SJCRH30 (cell line): ENCODE measurements at regions not wholly inside any gene's neighbourhood (a gene's known extent, or its start where the extent isn't known, plus 50 kb on each side); places are given as distances from the start of the nearest gene placed in this dataset.

Experiments used
- DNase-seq, 2 experiments: peaks; one replicate each; pipeline ENCODE4 v3.0.0-alpha.2; 2015 to 2020
- H3K27ac ChIP-seq: fragments of 250-450 bp; sonication (Bioruptor Pico); 2 replicates; pipeline ENCODE4 v1.5.1; 2020; ENCODE audit warnings: mild to moderate bottlenecking, moderate library complexity
- H3K27me3 ChIP-seq: fragments of 250-450 bp; sonication (Bioruptor Pico); 2 replicates; pipeline ENCODE4 v1.5.1; 2020; ENCODE audit warnings: mild to moderate bottlenecking, moderate library complexity
- H3K36me3 ChIP-seq: fragments of 250-450 bp; sonication (Bioruptor Pico); 2 replicates; pipeline ENCODE4 v1.5.1; 2020; ENCODE audit warnings: mild to moderate bottlenecking, moderate library complexity
- H3K4me1 ChIP-seq: fragments of 250-450 bp; sonication (Bioruptor Pico); 2 replicates; pipeline ENCODE4 v1.5.1; 2020; ENCODE audit warnings: mild to moderate bottlenecking, moderate library complexity
- H3K4me3 ChIP-seq: fragments of 250-450 bp; sonication (Bioruptor Pico); 2 replicates; pipeline ENCODE4 v1.5.1; 2020; ENCODE audit warnings: mild to moderate bottlenecking, moderate library complexity
- H3K9me3 ChIP-seq: fragments of 250-450 bp; sonication (Bioruptor Pico); replicated peaks from 2 replicates; pipeline ENCODE4 v1.5.1; 2020; ENCODE audit warnings: mild to moderate bottlenecking, moderate library complexity

- DNase-seq = peak in 1 of 2 experiments; percentile 39
- no peak overlapping the region for H3K27ac ChIP-seq
- no peak overlapping the region for H3K4me3 ChIP-seq
- H3K27me3 ChIP-seq = no peaks in the 10 kb centered on the region
- no peaks in the 10 kb centered on the region for H3K9me3 ChIP-seq
- H3K36me3 ChIP-seq = no peaks in the 10 kb centered on the region
- peaks cover 8% of the 10 kb centered on the region for H3K4me1 ChIP-seq
Observed at GRCh38 chr10:58993480-58994221, 182.8 kb upstream of the PHYHIPL start.

GRCh38 chr10:58994226-58995057, 182.0 kb upstream of the PHYHIPL start:
- Histone ChIP-seq H3K27me3 (no peaks in the 10 kb centered on the region), H3K4me3 (no peak overlapping the region), H3K36me3 (no peaks in the 10 kb centered on the region), H3K4me1 (peaks cover 8% of the 10 kb centered on the region), H3K9me3 (no peaks in the 10 kb centered on the region), H3K27ac (no peak overlapping the region)
- DNase-seq = no peak

GRCh38 chr10:58995058-58995596, 181.3 kb upstream of the PHYHIPL start:
- H3K4me3 ChIP-seq = no peak overlapping the region
- H3K27ac ChIP-seq = no peak overlapping the region
- no peaks in the 10 kb centered on the region for H3K36me3 ChIP-seq
- H3K4me1 ChIP-seq = peaks cover 8% of the 10 kb centered on the region
- no peak for DNase-seq
- no peaks in the 10 kb centered on the region for H3K27me3 ChIP-seq
- H3K9me3 ChIP-seq = no peaks in the 10 kb centered on the region

- no peaks in the 10 kb centered on the region for H3K9me3 ChIP-seq
- H3K27ac ChIP-seq = no peak overlapping the region
- DNase-seq = no peak
- no peaks in the 10 kb centered on the region for H3K27me3 ChIP-seq
- H3K36me3 ChIP-seq = no peaks in the 10 kb centered on the region
- peaks cover 8% of the 10 kb centered on the region for H3K4me1 ChIP-seq
- H3K4me3 ChIP-seq = no peak overlapping the region
Observed at GRCh38 chr10:58996063-58996462, 180.4 kb upstream of the PHYHIPL start.

- Histone ChIP-seq H3K9me3 (no peaks in the 10 kb centered on the region), H3K27ac (no peak overlapping the region), H3K4me3 (no peak overlapping the region), H3K36me3 (no peaks in the 10 kb centered on the region), H3K27me3 (no peaks in the 10 kb centered on the region), H3K4me1 (peaks cover 8% of the 10 kb centered on the region)
- no peak for DNase-seq
Observed at GRCh38 chr10:58996866-58997265, 179.6 kb upstream of the PHYHIPL start.

- Histone ChIP-seq H3K27me3 (no peaks in the 10 kb centered on the region), H3K9me3 (no peaks in the 10 kb centered on the region), H3K4me3 (no peak overlapping the region), H3K4me1 (no peaks in the 10 kb centered on the region), H3K27ac (no peak overlapping the region), H3K36me3 (no peaks in the 10 kb centered on the region)
- DNase-seq = no peak
Observed at GRCh38 chr10:58998924-58999713, 177.3 kb upstream of the PHYHIPL start.

GRCh38 chr10:59000162-59000825, 176.1 kb upstream of the PHYHIPL start:
- Histone ChIP-seq H3K4me1 (no peaks in the 10 kb centered on the region), H3K9me3 (no peaks in the 10 kb centered on the region), H3K27me3 (no peaks in the 10 kb centered on the region), H3K27ac (no peak overlapping the region), H3K36me3 (no peaks in the 10 kb centered on the region), H3K4me3 (no peak overlapping the region)
- no peak for DNase-seq

GRCh38 chr10:59002011-59002410, 174.4 kb upstream of the PHYHIPL start:
- Histone ChIP-seq H3K27ac (no peak overlapping the region), H3K4me1 (no peaks in the 10 kb centered on the region), H3K36me3 (no peaks in the 10 kb centered on the region), H3K4me3 (no peak overlapping the region), H3K27me3 (no peaks in the 10 kb centered on the region), H3K9me3 (no peaks in the 10 kb centered on the region)
- no peak for DNase-seq

- no peaks in the 10 kb centered on the region for H3K36me3 ChIP-seq
- H3K27ac ChIP-seq = no peak overlapping the region
- no peaks in the 10 kb centered on the region for H3K9me3 ChIP-seq
- no peaks in the 10 kb centered on the region for H3K4me1 ChIP-seq
- H3K27me3 ChIP-seq = no peaks in the 10 kb centered on the region
- no peak for DNase-seq
- no peak overlapping the region for H3K4me3 ChIP-seq
Observed at GRCh38 chr10:59003203-59003602, 173.2 kb upstream of the PHYHIPL start.

- no peaks in the 10 kb centered on the region for H3K36me3 ChIP-seq
- no peaks in the 10 kb centered on the region for H3K9me3 ChIP-seq
- H3K4me3 ChIP-seq = no peak overlapping the region
- H3K27ac ChIP-seq = no peak overlapping the region
- H3K4me1 ChIP-seq = no peaks in the 10 kb centered on the region
- H3K27me3 ChIP-seq = no peaks in the 10 kb centered on the region
- DNase-seq = no peak
Observed at GRCh38 chr10:59004392-59004791, 172.1 kb upstream of the PHYHIPL start.

- Histone ChIP-seq H3K4me3 (no peak overlapping the region), H3K36me3 (no peaks in the 10 kb centered on the region), H3K4me1 (no peaks in the 10 kb centered on the region), H3K27me3 (no peaks in the 10 kb centered on the region), H3K27ac (no peak overlapping the region), H3K9me3 (no peaks in the 10 kb centered on the region)
- no peak for DNase-seq
Observed at GRCh38 chr10:59006511-59007306, 169.7 kb upstream of the PHYHIPL start.

GRCh38 chr10:59007307-59008025, 169.0 kb upstream of the PHYHIPL start:
- Histone ChIP-seq H3K4me3 (no peak overlapping the region), H3K9me3 (no peaks in the 10 kb centered on the region), H3K27me3 (no peaks in the 10 kb centered on the region), H3K4me1 (no peaks in the 10 kb centered on the region), H3K27ac (no peak overlapping the region), H3K36me3 (no peaks in the 10 kb centered on the region)
- no peak for DNase-seq

GRCh38 chr10:59008452-59008851, 168.0 kb upstream of the PHYHIPL start:
- no peak for DNase-seq
- Histone ChIP-seq H3K4me3 (no peak overlapping the region), H3K27me3 (no peaks in the 10 kb centered on the region), H3K9me3 (no peaks in the 10 kb centered on the region), H3K27ac (no peak overlapping the region), H3K4me1 (no peaks in the 10 kb centered on the region), H3K36me3 (no peaks in the 10 kb centered on the region)
